GM12874 (cell line): ENCODE measurements at regions not wholly inside any gene's neighbourhood (a gene's known extent, or its start where the extent isn't known, plus 50 kb on each side); places are given as distances from the start of the nearest gene placed in this dataset.

ENCODE experiments used
- TF ChIP-seq, protein P1 (sequence below): IDR thresholded peaks from 2 replicates; pipeline ENCODE4 v1.5.1; 2011; ENCODE audit warnings: low read depth, mild to moderate bottlenecking, control low read depth, low read length, moderate library complexity; ENCODE audit not compliant: insufficient read depth

DNA sequence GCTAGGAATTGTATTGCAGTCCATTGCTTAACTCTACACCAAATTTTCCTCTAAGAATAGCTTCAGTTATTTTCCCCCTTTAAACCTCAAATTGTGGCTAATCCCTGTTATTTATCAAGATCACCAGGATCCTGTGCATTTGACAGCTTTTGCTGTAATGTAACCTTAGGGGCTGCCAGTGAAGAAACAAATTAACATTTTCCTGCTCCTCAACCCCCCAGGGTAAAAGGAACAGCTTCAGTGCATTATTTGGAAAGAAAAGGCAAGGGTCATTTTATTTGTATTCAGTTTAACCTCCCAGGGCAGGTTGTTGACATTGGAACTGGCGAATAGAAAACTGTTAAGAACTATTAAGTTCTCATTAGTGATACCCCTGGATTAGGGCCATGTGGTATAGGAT, 57.0 kb downstream of the PCDH20 start:
- TF ChIP-seq, protein P1, sequence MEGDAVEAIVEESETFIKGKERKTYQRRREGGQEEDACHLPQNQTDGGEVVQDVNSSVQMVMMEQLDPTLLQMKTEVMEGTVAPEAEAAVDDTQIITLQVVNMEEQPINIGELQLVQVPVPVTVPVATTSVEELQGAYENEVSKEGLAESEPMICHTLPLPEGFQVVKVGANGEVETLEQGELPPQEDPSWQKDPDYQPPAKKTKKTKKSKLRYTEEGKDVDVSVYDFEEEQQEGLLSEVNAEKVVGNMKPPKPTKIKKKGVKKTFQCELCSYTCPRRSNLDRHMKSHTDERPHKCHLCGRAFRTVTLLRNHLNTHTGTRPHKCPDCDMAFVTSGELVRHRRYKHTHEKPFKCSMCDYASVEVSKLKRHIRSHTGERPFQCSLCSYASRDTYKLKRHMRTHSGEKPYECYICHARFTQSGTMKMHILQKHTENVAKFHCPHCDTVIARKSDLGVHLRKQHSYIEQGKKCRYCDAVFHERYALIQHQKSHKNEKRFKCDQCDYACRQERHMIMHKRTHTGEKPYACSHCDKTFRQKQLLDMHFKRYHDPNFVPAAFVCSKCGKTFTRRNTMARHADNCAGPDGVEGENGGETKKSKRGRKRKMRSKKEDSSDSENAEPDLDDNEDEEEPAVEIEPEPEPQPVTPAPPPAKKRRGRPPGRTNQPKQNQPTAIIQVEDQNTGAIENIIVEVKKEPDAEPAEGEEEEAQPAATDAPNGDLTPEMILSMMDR, result no peak

DNA sequence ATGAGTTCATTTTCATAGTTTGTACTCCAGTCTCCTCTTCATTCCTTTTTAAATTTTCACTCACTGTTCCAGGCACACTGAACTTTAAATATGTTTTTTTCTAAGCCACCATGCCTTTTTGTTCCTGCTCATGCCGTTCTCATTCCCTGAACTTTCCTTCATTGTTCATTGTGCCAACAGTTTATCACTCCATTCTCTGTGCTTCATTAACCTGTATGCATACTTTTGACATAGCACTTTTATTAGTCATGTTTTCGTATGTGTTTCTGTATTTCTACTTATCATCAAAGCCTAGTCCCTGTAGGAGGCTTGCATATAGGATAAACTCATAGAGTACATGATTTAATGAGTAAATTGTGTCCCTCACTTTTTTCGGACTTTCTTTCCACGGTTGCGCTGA, 65.3 kb downstream of the PCDH20 start:
- TF ChIP-seq, protein P1, result no peak

DNA sequence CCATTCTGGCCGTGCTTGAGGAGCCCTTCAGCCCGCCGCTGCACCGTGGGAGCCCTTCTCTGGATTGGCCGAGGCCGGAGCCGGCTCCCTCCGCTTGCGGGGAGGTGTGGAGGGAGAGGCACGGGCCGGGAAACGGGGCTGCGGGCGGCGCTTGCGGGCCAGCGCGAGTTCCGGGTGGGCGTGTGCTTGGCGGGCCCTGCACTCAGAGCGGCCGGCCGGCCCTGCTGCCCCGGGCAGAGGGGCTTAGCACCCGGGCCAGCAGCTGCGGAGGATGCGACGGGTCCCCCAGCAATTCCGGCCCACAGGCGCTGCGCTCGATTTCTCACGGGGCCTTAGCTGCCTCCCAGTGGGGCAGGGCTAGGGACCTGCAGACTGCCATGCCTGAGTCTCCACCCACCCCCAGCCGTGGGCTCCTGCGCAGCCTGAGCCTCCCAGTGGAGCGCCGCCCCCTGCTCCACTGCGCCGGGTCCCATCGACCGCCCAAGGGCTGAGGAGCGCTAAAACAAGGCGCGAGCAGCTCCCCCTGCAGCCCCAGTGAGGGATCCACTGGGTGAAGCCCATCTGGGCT, 76.5 kb downstream of the PCDH20 start:
- TF ChIP-seq, protein P1, result no peak

DNA sequence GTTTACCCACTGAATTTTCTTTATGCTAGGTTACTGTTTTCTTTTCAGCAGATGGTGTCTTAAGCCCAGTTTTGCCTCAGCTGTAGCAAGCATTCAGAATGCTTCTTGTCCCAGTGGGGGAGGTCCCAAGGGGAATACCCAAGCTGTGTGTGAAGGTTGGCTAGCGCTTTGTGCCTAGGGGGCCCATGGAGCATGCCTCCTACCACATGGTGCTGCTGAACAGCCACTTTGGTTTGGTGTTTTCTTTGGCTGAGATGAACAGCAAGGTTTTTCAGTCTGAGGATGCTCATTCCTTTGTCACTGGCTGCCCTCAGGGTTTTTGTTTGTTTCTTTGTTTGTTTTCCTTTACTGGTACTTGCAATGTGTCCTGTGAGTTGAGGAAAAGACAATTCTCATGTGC, 99.0 kb downstream of the PCDH20 start:
- TF ChIP-seq, protein P1, result no peak

DNA sequence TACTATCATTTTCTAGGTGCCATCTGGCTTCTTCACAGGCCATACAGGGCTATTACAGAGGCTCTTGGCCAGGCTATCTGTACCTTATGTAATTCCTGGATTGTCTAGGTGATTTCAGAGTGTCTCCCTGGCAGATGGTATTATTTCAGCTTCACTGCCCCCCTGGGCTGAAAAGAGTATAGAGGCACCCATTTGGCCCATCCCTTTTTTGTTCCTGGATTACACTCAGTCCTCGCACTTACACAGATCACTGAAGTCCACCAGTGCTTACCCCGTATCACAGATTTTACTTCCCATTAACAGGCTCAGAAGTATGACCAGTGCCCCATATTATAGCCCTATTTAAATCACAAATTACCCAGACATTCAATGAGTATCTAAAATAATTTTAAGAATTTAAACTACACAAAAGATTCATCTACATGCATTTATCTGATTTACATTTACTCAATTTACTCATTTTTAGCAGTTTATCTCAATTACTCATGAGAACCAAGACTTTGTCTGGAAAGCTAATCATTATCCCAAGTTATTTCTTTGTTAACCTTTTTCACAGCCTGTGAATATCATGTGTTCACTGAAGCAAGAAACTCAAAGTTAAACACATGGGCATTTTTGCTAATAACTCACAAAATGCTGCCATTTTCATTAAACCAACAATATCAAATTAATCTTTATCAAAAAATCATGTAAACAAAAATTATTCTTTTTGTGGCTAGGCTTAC, 121.0 kb downstream of the PCDH20 start:
- TF ChIP-seq, protein P1, result no peak

DNA sequence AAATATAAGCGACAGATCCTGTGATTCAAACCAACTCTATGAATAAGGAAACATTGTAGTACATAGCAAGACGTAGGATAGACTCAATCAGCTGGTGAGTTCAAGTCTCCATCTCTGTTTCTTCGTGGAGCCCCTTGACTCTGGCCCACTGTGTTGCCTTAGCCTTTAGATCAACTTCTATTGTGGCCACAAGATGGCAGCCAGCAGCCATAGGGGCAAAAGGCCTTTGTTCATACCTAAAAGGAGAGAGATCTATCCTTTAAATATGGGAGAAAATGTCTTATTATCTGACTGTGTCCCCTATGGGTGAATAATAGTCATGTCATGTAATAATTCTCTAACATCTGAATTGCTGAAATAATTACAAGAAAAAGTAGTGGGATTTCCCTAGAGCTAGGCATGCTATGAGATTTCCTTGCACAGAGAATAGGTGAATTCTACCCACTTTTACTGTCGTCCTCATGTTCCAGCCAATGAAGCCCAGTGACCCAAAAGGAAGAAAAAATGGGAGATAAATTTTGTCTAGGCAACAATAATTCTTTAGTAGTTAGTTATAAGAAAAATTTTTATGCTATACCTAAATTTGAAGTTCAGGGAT, 129.4 kb downstream of the PCDH20 start:
- TF ChIP-seq, protein P1, result peak; percentile 27; the same call in 1 of the 2 replicates

DNA sequence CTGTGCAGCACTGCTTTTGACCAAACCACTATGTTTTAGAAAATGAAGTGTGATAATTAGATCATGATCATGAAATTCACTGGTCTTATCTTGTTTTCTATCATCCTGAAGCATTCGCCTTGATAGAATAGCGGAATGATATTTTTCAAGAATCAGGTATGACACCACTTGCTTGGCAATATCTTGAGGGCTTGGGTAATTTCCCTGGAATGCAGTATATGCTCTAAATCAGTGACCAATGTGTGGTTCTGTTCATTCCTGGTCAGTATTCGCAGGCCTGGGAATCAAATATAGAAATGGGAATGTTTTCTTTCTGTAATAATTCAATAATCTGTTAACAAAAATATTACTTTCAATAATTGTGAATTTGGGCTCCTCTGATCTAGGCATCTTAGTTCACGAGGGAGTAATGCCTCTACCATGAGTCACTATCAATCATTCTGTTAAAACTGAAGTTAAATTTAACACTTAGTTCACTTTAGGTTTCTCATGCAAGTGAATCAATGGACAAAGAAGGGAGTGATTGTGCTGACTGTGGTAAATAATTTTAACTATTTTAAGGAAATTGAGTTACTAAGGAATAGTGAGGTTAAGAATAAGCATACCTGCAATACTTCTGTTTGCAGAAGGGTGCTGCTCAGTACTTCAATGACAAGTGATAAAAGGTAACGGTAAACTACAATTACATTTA, 137.9 kb downstream of the PCDH20 start:
- TF ChIP-seq, protein P1, result no peak
